ENCODE measurements at regions not wholly inside any gene's neighbourhood (a gene's known extent, or its start where the extent isn't known, plus 50 kb on each side); places are given as distances from the start of the nearest gene placed in this dataset.

DNA sequence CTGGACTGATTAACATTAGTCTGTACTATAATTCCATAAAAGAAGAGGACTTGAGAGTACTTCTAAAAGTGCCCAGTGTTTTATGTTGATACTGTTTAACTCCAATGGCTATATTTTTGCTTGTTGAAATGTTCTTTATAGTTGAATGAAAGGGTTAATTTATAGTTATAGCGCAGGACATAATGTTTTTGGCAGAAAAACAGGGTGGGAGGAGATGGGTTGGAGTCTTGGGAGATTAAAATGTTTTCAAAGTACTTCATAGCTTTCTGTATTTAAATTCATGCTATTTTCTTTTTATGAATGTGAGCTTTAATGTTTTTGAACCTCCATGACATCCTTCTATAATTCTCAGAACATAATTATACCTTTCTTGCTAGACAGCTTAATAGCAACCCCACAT, 108.2 kb downstream of the CNTN3 start:
- Histone ChIP-seq H3K27ac (no peak overlapping the region), H3K79me2 (ENCODE audit: low read depth) (no peaks in the 10 kb centered on the region), H3K27me3 (ENCODE audit: insufficient read depth, low read depth) (peaks cover 5% of the 10 kb centered on the region; the same call in 1 of the 2 replicates), H3K4me2 (no peak overlapping the region), H2AFZ (no peak overlapping the region), H3K4me3 (no peak overlapping the region), H3K4me1 (replicated peaks; ENCODE audit: insufficient read depth) (no peaks in the 10 kb centered on the region), H3K36me3 (ENCODE audit: low read depth) (no peaks in the 10 kb centered on the region), H3K9me2 (ENCODE audit: insufficient read depth) (no peaks in the 10 kb centered on the region), H3F3A (ENCODE audit: insufficient read depth, low read depth) (no peaks in the 10 kb centered on the region), H4K20me1 (ENCODE audit: insufficient read depth) (no peaks in the 10 kb centered on the region), H3K9me3 (ENCODE audit: insufficient read depth, low read depth) (no peaks in the 10 kb centered on the region)
- POLR2A ChIA-PET (ENCODE audit: unreplicated experiment) = no interaction called here
- CTCF ChIA-PET = no interaction called here
- no peak for DNase-seq
- intact Hi-C loops (cut with micrococcal nuclease; ENCODE audit: unreplicated experiment) = no loop called here
- no TSS peak for BruUV-seq (replicated peaks)
- TF ChIP-seq, protein P1, sequence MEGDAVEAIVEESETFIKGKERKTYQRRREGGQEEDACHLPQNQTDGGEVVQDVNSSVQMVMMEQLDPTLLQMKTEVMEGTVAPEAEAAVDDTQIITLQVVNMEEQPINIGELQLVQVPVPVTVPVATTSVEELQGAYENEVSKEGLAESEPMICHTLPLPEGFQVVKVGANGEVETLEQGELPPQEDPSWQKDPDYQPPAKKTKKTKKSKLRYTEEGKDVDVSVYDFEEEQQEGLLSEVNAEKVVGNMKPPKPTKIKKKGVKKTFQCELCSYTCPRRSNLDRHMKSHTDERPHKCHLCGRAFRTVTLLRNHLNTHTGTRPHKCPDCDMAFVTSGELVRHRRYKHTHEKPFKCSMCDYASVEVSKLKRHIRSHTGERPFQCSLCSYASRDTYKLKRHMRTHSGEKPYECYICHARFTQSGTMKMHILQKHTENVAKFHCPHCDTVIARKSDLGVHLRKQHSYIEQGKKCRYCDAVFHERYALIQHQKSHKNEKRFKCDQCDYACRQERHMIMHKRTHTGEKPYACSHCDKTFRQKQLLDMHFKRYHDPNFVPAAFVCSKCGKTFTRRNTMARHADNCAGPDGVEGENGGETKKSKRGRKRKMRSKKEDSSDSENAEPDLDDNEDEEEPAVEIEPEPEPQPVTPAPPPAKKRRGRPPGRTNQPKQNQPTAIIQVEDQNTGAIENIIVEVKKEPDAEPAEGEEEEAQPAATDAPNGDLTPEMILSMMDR (conservative IDR thresholded peaks at IDR 0.05) = no peak
- no peak for TF ChIP-seq EZH2 (IDR thresholded peaks at IDR 0.05; ENCODE audit: low read depth)

DNA sequence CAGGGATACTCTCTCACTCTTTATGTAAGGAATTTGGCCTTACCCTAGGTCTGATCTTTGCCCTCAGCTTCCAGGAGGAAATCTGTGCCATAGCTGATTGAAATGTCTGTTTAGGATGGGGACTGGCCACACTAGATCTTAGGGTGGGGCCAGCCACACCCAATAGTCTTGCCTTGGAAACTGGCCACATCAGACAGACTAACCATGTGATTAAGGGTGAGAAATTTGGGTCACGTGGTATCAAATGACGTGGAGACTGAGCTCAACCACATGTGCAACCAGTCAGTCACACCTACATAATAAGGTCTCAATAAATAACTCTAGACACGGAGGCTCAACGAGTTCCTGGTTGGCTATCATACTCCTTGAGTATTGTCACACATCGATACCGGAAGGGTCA, 113.5 kb downstream of the CNTN3 start:
- ChIA-PET CTCF (no interaction called here), POLR2A (ENCODE audit: unreplicated experiment) (no interaction called here)
- no TSS peak for BruUV-seq (replicated peaks)
- TF ChIP-seq, protein P1 (conservative IDR thresholded peaks at IDR 0.05) = no peak
- TF ChIP-seq EZH2 (IDR thresholded peaks at IDR 0.05; ENCODE audit: low read depth) = no peak
- Histone ChIP-seq H2AFZ (no peak overlapping the region), H3K4me3 (no peak overlapping the region), H3K9me3 (ENCODE audit: insufficient read depth, low read depth) (no peaks in the 10 kb centered on the region), H3K27ac (no peak overlapping the region), H3K27me3 (ENCODE audit: insufficient read depth, low read depth) (peaks cover 5% of the 10 kb centered on the region; the same call in 1 of the 2 replicates), H3K4me1 (replicated peaks; ENCODE audit: insufficient read depth) (no peaks in the 10 kb centered on the region), H3F3A (ENCODE audit: insufficient read depth, low read depth) (no peaks in the 10 kb centered on the region), H3K36me3 (ENCODE audit: low read depth) (no peaks in the 10 kb centered on the region), H3K79me2 (ENCODE audit: low read depth) (no peaks in the 10 kb centered on the region), H4K20me1 (ENCODE audit: insufficient read depth) (no peaks in the 10 kb centered on the region), H3K9me2 (ENCODE audit: insufficient read depth) (no peaks in the 10 kb centered on the region), H3K4me2 (no peak overlapping the region)
- intact Hi-C loops (cut with micrococcal nuclease; ENCODE audit: unreplicated experiment) = no loop called here
- DNase-seq = no peak

DNA sequence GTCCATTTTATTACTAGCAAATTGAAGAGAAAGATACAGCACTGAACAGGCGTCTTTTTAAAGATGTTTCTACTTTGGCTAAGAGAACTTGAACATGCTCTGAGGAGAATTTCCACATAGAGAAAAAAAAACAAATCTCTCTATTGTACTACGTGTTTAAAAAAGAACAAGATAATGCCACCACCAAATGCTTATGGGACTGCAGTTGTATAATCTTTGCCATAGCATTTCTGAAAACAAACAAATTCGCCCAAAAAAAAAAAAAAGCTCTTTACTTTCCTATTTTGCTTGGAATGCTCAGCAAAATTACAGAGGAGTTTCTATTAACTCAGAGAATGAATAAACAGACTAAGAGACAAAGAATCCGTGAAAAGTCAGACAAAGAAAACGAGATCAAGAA, 114.2 kb downstream of the CNTN3 start:
- intact Hi-C loops (cut with micrococcal nuclease; ENCODE audit: unreplicated experiment) = no loop called here
- Histone ChIP-seq H3K27me3 (ENCODE audit: insufficient read depth, low read depth) (peaks cover 5% of the 10 kb centered on the region; the same call in 1 of the 2 replicates), H3F3A (ENCODE audit: insufficient read depth, low read depth) (no peaks in the 10 kb centered on the region), H2AFZ (no peak overlapping the region), H3K9me3 (ENCODE audit: insufficient read depth, low read depth) (no peaks in the 10 kb centered on the region), H3K4me2 (no peak overlapping the region), H4K20me1 (ENCODE audit: insufficient read depth) (no peaks in the 10 kb centered on the region), H3K4me3 (no peak overlapping the region), H3K36me3 (ENCODE audit: low read depth) (no peaks in the 10 kb centered on the region), H3K27ac (no peak overlapping the region), H3K9me2 (ENCODE audit: insufficient read depth) (no peaks in the 10 kb centered on the region), H3K79me2 (ENCODE audit: low read depth) (no peaks in the 10 kb centered on the region), H3K4me1 (replicated peaks; ENCODE audit: insufficient read depth) (no peaks in the 10 kb centered on the region)
- ChIA-PET POLR2A (ENCODE audit: unreplicated experiment) (no interaction called here), CTCF (no interaction called here)
- no peak for DNase-seq
- TF ChIP-seq, protein P1 (conservative IDR thresholded peaks at IDR 0.05) = no peak
- no peak for TF ChIP-seq EZH2 (IDR thresholded peaks at IDR 0.05; ENCODE audit: low read depth)
- no TSS peak for BruUV-seq (replicated peaks)

Data from PC-9 (cell line).